ENCODE measurements at regions not wholly inside any gene's neighbourhood (a gene's known extent, or its start where the extent isn't known, plus 50 kb on each side); places are given as distances from the start of the nearest gene placed in this dataset.

GRCh38 chr22:47445212-47445611 is 682.8 kb downstream of the TBC1D22A start:
- DNase-seq = no peak

GRCh38 chr22:47444746-47445065 is 682.3 kb downstream of the TBC1D22A start:
- no peak for DNase-seq

- no peak for DNase-seq
Observed at GRCh38 chr22:47443836-47444745, 681.6 kb downstream of the TBC1D22A start.

GRCh38 chr22:47442821-47443220 is 680.4 kb downstream of the TBC1D22A start:
- DNase-seq = no peak

GRCh38 chr22:47439643-47440265 is 677.3 kb downstream of the TBC1D22A start:
- no peak for DNase-seq

GRCh38 chr22:47437636-47438035 is 675.2 kb downstream of the TBC1D22A start:
- DNase-seq = no peak

- no peak for DNase-seq
Observed at GRCh38 chr22:47437110-47437509, 674.7 kb downstream of the TBC1D22A start.

GRCh38 chr22:47435826-47436225 is 673.4 kb downstream of the TBC1D22A start:
- no peak for DNase-seq

DNA sequence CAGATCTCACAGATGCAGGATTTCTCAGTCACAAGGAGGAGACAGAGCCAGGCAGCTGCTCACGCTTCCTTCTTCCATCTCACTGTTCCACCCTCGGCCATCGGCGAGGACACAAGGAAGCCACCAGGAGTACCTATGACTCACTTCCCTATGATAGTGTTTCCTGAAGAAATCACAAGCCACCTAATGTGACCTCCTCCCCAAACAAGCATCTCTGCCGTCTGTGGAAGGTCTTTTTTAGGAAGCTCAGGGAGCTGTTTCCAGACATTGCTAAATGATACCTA is 672.7 kb downstream of the TBC1D22A start:
- DNase-seq = no peak

DNA sequence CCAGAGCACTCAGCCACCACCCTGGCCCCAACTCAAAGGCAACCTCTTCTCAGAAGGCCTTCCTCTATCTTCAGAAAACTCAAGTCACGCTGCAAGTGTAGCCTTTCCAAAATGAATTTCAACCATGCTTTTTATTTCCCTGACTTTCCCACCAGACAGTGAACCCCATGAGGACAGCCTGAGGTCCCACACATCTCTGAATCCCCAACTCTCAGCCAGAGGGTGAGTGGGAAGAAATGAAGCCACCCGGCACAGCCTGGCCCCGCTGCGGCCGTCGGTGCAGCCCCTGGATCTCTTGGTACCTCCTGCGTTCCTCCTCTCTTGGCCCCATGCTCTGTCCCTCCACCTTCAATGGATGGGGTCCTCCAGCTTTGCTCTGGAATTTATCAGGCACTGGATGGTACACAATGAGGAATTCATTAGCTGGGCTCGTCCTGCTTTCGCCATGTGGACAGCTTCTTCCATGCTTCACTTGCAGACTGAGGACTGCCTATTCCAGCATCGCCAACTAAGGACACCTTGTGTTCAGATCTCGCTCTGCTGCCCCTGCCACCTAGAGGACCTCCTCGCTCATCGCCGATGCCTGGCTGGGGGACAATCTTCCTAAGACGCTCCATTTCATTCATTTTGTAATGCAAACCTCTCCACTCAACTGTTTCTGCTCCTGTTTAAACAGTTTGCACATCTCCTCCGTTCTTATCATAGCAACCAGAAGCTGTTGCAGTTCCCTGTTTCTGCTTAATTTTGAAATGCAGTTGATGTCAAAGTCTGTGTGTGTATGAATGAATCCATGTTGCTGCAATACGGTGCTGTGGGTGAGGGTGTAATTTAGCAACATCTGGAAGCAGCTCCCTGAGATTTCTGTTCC is 672.1 kb downstream of the TBC1D22A start:
- no peak for DNase-seq

GRCh38 chr22:47433627-47434026 is 671.2 kb downstream of the TBC1D22A start:
- DNase-seq = no peak

- DNase-seq = no peak
Observed at GRCh38 chr22:47432683-47433082, 670.2 kb downstream of the TBC1D22A start.

DNA sequence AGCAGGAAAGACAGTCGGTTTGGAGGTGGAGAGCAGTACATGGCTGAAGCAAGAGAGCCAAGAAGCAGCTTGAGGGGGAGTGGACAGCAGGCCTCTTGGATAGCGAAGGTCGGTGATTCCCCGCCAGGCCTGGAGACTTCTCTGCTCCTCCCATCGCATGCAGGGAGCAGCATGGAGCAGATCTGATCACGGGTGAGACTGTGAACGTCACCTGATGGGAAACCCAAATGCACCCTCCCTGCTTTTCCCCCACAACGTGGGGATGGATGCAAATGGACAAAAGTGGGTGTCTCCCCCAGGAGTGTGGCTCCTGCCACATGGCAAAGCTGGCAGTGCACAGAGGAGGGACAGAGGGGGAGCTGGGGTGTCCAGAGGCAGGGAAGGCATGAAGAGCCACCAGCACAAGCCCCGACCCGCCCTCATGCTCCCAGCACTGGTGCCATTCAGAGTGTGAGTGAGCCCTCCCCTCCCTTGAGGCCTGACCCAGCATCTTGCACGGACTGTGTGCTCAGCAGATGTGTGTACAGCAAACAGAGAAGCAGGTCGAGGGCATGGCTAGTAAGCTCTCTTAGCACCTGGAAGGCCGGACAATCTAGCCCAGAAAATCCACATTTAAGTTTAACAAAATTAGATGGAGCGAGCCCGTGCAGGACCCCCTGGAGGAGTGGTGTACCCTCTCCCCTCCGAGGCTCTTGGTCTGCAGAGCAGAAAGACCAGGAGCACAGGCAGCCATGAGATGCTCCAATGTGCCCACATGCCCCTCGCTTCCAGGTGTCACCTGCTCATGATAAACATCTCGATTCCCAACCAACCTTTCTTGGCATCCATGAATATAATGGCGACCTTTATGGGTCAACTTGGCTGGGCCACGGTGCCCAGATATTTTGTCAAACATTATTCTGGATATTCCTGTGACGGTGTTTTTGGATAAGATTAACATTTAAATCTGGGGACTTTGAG is 661.7 kb downstream of the TBC1D22A start:
- DNase-seq = no peak

DNA sequence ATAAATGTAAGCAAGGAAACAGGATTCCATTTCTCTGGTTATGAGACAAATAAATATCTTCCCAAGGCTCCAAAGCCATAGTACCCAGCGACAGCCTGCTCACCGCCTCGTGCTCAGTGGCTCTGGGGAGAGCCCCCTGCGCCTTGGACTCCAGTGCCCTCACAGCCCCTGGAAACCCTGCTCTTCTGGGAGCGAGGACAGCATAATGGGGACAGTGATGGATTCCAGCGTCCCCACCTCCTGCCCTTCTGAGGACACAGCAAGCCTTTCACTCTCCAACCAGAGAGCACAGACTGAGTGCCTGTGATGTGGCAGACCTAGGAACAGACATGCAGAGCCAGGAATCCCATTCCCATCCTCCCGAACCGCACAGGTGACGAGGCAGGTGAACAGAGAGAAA is 660.8 kb downstream of the TBC1D22A start:
- DNase-seq = no peak

GRCh38 chr22:47422736-47423135 is 660.3 kb downstream of the TBC1D22A start:
- no peak for DNase-seq

GRCh38 chr22:47421846-47422245 is 659.4 kb downstream of the TBC1D22A start:
- DNase-seq = no peak

- DNase-seq = no peak
Observed at GRCh38 chr22:47420211-47420610, 657.8 kb downstream of the TBC1D22A start.

DNA sequence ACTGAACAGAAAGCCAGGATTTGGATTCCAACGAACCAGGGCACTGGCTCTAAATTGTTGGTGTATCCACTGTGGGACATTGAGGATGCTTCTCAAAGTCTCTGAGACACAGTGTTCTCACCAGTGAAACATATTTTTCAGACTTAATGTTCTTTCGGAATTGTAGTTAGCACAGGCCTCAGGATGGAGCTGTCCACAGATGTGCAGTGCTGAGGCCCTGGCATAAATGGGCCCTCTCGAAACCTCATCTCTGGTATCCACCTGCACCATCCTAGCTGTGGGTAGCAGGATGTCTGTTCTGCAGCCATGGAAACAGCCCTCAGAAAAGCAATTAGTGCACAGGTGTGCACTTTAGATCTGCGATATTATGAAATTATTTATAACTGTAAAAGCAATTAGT is 656.8 kb downstream of the TBC1D22A start:
- no peak for DNase-seq

DNA sequence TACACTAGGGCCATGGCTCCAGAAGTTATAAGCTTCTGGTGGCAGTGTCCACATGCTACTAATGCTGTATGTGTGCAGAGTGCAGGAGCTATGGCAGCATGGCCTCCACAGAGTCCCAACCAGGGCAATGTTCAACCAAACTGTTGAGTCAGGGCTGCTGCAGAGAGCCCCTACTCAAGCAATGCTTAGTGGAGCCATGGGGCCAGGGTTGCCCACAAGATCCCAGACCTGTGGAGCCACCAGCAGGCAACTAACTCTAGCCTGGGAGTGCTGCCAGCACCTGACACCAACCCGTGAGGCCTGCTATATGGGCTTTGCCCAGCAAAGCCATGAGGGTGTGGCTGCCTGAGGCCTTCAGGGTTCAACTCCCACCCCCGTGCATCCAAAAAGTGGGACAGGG is 655.2 kb downstream of the TBC1D22A start:
- no peak for DNase-seq

DNA sequence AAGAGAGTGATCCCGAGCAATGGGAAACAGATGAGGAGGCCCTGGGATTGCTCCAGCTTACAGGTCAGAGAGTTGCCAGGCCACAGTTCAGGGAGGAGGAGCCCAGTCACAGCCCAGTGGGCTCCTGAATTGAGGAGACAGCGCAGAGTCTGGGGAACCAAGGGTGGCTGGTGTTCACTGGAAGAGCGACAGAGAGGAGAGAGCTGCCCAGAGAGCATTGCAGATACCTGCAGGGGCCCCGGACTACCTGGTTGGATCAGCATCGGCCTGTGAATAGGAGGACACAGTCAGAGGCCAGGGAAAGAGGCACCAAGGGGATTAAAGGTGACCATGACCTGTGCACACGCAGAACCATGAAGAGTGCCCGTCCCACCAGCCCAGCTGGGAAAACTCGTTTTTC is 648.6 kb downstream of the TBC1D22A start:
- no peak for DNase-seq

DNA sequence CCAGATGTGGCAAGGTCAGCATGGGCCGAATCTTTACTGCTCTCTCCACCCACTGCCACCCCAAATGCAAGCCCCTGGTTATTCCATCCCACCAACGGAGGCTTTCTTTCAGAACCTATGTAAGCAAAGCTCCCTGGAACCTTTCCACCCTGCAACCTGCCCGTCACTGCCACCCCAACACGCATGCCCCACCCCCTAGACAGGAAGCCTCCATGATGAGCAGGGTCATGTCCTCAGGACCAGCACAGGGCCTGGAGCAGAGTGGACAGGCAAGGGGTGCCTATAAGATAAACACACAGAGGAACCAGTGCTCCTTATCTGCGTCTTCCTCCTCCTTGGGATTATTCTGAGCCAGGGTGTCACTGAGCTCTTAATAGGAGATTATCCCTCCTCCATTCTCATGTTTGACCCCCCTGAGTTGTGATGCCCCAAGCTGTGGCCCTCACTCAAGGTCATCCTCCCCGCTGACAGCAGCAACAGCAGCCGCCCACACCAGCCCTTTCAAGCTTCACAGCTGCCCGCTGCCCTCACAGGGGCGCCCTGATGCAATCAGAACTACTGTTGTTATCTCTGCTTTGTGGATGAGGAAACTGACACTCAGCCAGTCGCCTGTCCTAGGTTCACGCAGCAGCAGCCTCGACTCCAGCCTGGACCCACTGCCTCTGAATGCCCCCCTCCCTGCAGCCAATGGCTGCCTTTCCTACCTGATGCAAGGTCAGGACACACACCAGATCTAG is 647.3 kb downstream of the TBC1D22A start:
- DNase-seq = no peak

- DNase-seq = no peak
Observed at GRCh38 chr22:47408409-47408808, 646.0 kb downstream of the TBC1D22A start.
